GM19463 (cell line): ENCODE measurements at regions not wholly inside any gene's neighbourhood (a gene's known extent, or its start where the extent isn't known, plus 50 kb on each side); places are given as distances from the start of the nearest gene placed in this dataset.
"Not testable (repeated sequence)": the region's sequence is repeated elsewhere in the genome, so short reads cannot be mapped to it uniquely, and the experiment has no call there.

Experiments used
- ATAC-seq: cut with Tn5 transposase; IDR thresholded peaks from one replicate; pipeline ENCODE4 v1.9.1; 2021; ENCODE audit warnings: mild to moderate bottlenecking, moderate library complexity; ENCODE audit not compliant: unreplicated experiment

DNA sequence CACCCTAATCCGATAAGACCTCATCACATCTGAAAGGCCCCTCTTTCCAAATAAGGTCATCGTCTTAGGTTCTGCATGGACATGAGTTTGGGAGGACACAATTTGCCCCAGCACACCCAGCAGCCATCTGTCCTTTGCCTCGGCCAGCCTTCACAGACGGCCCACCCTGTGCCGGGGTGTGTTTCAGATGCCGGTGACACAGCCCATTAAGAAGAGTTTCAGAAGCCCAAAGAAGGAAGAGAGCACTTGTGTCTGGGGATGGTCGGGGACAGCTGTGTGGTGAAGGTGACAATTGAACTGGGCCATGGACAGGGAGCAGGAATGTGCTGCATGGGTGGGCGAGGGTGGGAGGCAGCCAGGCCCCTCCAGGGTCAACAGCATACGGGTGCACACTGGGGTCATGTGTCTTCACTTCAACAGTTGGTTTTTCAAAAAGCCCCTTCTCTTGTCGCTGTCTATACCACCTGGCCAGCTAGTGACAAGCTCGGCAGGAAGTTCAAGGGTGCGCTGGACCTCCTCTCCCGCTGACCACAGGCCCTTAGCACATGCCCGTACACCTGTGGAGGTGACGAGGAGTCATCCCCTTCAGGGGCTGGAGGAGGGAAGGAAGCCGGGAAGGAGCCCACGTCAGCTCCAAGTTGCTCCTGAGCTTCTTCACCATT is 183.1 kb downstream of the C16orf95 start:
- ATAC-seq: no peak

DNA sequence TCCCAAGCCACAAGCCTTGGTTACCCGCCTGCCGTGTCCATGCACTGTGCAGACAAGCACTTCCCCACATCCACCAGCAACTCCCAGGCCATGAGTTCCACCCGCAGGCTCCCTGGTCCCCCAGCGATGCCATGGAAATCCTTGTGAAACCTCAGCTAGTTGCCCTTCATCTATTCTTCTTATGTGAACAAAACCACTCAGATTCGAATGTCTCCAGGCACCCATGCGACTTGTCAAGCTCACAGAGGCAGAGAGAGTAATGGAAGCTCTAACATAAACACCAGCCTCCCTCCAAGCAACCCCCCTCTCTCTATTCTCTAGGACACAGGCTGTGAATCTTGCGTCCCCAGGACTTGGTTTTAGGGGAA is 182.6 kb downstream of the C16orf95 start:
- no peak for ATAC-seq

DNA sequence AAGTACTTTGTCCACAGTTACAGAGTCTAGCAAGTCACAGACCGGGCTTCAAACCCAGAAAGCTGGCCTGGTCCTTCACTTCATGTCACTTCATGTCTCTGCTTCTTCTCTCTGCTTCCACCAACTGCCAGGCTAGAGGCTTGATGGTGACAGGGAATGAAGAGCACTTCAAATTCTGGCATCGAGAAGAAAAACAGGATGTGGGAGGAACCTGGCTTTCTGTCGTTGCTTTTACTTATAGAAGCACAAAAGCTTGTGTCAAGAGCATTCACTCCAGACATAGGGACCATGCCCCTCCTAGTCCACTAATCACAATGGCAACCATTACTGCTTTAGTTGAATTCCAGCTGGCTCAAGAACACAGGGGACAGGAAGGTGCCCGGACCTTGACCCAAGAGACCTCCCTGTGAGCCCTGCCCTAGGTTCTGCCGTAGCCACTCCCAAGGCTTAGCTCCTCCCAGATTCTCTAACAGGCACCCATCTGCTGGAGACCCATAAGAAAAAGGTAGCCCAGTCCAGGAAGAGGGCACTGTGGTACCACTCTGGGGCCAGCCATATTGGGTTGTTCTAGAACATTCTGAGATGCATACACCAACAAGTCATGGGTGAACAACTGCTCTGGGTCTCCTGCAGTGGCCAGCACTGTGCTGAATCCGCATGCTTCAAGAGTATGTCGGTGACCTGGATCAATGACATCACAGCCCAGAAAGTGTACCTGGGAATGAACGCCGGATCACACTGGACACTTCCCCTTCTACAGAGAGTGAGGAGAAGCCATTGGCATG is 181.8 kb downstream of the C16orf95 start:
- no peak for ATAC-seq

DNA sequence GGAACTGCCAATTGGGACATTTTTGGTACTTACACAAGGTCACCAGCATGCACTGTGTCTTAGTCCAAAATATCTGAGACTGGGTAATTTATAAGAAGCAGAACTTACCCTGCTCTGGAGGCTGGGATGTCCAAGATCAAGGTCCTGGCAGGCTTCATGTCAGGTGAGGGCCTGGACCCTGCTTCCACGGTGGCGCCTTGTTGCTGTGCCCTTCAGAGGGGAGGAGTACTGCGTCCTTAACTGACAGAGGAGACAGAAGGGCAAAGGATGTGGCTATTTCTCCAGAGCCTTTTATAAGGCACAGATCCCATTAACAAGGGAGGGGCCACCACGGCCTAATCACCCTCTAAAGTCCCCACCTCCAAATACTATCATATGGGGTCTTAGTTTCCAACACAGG is 178.9 kb downstream of the C16orf95 start:
- no peak for ATAC-seq

DNA sequence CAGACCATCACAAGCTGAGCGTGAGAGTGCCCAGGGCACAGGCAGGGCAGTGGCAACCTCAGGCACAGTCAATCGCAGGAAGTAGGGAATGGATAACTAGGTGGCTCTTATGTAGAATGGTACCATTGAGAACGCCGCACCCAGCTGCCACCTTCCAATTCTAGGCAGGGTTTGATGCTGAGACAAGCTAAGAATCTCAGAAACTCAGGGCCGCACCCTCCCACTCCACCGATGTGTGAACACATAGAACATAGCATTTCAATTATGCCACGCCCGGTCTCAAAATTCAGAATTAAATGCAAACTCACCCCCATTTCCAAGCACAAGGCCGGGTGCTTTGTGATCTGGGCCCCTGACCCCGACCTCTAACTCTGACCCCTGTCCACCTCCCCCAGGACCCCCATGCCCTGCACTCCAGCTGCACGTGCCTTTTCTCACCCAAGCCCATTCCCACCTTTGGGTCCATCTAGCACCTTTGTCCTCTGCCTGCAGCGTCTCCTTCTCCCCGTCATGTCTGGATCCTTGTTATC is 178.4 kb downstream of the C16orf95 start:
- no peak for ATAC-seq

DNA sequence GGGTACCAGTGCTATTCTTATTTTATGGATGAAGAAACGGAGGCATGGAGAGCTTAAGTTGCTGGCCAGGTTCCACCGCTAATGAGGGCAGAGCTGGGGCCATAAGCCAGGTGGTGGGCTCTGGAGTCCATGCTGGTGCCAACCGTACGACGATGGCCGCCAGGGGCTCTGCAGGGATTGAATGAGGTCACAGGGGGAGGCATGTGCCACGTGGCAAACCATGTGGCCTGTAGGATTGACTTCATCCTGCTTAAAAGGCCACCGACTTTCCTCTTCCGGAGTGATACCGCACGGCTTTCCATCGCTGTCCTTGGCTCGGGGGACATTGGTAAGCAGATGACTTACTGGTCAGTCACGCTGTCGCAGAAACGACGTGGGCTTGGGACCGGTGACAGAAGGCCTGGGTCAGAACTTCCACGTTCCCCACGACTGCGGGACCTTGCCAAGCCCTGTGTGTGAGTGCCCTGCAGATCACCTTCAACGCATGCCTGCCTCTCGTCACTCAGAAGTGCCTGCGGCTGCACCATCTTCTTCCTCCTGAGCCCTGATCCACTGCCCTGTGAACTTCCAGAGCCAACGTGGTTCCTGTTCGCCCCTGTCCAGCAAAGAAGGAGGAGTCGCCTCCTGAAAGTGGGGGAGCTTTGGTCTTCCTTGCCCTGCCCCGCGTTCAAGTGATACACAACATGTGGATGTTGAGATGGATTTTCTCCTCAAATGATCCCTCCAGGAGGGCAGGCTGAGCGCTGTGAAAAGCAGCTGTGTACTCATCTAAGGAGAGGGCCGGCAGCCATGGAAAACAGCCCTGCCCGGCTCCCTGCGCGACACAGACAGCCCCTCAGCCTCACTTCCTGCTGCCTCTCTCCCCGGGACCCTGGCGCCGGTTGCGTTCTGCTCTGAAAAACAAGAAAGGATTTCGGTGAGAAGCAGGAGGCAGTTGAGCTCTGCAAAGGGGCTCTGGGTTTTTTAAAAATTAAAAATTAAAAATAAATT is 176.7 kb downstream of the C16orf95 start:
- no peak for ATAC-seq

DNA sequence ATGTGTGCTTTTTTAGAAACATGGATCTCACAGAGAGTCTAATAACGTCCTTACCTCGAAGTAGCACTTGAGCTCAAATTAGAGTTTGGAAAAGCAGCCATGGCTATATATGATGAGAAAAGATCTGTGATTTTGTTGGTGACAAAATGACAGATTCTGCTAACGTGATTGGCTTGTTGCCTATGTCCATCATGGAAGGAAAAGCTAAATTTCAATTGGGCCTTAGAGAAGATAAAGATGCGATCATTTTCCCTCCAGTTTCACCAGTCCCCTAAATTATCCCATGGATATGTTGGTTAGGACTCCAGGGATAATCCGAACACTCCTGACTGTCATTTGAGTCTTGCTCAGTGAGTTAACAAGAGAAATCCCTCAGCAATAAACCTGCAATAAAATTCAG is 175.8 kb downstream of the C16orf95 start:
- ATAC-seq: no peak

DNA sequence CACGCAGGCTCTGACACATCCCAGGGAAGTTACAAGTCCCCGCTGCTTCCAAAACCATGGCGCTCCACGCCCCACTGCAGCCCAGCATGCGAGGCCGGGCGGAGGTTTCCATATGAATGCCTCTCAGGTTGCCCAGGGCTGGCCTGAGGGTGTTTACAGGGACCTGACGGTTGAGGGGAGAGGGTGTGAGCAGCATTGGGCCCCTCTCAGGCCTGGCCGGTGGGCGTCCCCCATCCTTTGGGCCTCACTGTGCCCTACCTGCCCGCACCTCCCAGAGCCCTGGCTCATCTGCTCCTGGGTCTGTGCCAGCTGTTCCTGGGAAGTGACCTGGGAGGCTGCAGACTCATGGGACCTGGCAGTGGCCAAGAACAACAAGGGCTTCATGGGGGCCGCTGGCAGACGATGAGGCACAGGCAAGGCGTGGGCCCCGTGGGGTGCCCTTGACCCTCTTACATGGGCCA is 173.5 kb downstream of the C16orf95 start:
- ATAC-seq: no peak

DNA sequence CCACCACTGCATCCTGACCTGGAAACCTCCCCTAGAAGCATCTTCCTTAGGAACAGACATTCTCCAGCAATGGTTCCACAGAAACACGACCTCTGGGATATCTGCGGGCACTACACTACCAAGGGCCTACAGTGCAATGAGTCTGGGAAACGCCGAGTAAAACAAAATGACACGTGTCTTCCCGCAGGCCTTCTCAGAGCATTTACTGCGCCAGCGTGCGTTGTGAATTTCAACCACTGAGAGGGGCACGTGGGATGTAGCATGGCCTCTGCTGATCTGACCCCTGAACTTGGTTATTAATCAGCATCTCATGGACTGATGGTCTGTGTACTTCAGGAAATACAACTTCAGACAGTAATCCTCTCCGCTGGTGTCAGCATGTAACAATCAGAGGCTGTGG is 173.0 kb downstream of the C16orf95 start:
- ATAC-seq: no peak

DNA sequence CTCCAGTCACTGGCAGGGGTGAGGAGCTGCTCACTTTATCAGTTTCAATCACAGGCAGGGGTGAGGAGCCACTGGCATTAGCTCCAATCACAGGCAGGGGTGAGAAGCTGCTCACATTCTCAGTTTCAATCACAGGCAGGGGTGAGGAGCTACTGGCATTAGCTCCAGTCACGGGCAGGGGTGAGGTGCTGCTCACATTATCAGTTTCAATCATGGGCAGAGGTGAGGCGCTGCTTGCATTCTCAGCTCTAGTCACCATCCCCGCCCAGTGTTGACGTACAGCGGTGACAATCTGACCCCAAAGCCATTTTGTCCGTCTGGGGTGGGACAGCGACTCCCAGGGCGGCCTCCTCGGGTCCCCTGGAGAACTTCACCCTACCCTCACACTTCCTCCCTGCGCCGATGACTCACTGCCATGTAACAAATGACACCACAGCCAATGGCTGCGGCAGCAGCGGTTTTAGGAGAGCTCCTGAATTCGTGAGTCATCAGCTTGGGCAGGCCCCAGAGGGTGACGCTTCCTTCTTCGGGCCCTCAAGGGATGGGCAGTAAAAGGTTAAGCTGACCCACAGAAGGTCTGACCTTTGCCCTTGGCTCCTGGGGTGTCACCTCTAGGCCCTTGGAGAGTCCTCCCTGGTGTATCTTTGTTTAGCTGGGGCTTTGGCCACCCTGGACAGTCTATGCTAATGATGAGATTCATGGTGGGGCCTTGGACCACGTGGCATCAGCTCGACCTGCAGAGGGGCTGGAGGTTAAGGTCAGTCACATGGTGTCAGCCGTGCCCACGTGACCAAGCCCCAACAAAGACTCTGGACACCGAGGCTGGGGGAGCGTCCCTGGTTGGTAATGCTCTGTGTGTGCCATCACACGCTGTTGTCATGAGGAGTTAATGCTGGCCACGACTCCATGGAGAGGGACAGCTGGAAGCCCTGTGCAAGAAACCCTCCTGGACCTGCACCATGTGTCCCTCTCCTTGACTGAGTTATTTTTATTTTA is 171.7 kb downstream of the C16orf95 start:
- ATAC-seq: no peak

DNA sequence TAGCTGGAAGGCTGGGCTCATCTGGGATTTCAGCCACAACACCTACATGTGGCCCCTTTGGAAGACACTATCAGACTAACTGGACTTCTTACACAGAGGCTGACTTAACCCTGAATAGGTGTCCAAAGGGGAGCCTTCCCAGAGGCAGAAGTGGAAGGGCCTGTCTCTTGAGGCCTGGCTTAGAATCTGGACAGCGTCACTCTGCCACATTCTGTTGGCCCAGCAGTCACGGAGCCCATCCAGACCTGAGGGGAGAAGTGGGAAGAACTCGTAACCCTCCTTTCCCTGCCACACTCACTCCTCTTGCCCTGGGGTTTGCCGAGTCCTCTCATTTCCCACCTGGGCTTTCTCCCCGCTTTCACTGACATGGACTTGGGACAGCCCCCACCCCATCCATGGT is 170.5 kb downstream of the C16orf95 start:
- no peak for ATAC-seq

DNA sequence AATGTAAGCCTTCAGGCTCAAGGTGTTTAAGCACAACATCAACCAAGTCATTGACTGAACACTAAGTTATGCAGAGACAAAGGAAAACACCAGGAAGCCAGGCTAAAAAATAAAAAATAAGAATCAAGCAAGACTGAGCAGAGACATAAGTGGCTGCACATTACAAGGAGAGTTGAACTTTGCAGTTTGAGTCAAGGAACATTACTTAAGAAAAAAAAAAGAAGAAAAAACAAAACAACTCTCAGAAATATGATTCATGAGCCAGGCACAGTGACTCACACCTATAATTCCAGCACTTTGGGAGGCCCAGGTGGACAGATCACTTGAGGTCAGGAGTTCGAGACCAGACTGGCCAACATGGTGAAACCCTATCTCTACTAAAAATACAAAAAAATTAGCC is 168.1 kb downstream of the C16orf95 start:
- ATAC-seq: no peak

DNA sequence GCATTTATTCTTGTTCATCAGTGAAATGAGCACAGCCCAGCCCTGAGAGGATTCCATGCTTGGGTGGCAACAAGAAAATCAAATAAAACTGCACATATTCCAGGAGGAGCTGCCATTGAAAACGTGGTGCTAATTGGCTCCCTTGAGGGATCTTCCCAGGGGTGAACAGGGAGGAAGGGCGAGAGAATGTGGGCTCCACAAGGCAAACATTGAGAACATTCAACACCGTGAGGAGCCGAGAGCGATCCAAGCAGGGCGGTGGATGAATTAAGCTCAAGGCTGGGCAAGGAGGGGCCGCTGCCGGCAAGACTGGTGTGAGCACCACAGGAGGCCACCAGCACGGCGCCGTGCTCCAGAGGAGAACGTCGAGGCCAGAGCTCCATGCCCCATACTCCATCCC is 166.9 kb downstream of the C16orf95 start:
- ATAC-seq: no peak

DNA sequence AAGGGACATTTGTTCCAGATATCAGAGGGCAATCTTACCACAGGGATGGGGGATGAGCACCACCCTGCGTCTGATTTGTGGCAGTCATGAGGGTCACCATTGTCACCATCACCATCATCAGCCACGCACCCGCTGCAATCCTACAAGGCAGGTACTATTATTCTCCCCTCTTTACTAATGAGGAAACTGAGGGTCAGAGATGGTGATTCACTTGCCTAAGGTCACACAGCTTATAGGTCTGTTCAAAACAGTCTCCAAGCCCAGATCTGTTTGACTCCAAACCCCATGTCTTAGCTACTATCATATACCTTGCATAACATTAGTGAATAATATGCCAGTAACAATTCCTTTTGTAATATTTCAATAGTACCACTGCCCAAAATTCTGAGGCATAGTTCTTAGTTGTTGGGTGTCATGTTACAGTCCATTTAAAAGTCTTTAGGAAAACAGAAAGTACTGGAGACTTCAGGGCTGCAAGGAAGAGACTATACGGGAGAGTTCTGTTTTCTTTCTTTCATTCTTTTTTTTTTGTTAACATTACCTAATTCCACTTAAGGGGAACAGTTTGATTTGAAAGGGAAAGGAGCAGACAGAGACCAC is 166.4 kb downstream of the C16orf95 start:
- ATAC-seq: no peak

DNA sequence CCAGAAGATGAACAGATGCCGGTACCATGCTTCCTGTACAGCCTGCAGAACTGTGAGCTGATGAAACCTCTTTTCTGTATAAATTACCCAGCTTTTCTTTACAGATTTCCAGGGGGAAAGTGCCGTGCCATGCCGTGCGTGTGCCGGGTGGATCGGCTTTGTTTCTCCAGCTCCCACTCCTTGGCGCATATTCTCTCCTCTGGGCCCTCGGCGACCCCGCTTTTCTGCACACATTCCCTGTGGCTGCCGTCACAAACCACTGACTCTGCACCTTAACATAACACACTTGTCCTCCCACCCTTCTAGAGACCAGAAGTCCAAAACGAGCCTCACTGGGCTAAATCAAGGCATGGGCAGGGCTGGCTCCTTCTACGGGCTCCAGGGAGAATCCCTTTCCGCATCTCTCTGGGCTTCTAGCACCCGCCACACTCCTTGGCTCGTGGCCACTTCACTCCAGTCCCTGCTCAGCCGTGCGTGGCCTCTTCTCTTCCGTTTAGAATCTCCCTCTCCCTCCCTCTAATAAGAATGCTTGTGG is 164.9 kb downstream of the C16orf95 start:
- ATAC-seq: no peak

DNA sequence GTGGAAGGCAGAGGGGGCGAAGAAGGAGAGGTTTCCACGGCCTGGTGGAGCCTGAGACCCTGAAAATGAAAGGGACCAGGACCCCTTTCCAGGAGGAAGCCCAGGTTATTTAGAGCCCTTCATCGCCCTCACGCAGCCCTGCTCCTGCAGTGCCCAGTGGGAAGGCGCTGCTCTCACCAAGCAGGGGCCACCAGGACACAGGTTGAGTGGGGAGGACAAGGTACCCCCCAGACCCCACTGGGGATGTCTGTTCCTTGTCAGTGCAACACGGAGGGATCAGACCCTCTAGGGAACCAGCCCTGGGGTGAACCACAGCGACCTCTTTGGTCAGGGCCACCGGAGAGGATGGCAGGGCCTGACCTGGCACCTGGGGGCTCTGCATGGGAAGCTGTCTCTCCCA is 163.9 kb downstream of the C16orf95 start:
- no peak for ATAC-seq

DNA sequence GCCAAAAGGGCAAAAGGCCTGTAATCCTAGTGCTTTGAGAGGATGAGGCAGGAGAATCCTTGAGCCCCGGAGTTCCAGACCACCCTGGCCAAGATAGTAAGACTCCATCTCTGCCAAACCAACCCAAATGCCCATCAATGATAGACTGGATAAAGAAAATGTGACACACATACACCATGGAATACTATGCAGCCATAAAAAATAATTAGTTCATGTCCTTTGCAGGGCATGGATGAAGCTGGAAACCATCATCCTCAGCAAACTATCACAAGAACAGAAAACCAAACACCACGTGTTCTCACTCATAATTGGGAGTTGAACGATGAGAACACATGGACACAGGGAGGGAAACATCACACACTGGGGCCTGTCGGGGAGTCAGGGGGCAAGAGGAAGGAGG is 161.9 kb downstream of the C16orf95 start:
- not testable (repeated sequence) for ATAC-seq

DNA sequence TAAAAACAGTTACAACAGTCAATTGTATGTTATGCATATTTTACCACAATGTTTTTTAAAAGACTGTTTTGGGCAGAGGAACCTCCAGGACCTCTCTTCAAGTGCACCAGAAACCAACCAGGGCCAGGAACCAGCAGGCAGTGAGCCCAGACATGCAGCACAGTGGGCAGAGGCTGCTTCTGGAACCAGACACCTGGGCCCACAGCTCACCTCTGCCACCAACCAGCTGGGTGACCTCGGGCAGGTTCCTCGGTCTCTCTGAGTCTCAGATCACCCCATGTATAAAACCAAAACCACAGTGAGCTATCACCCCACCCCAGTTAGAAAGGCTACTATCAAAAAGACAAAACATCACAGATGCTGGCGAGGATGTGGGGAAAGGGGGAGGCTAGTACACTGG is 161.0 kb downstream of the C16orf95 start:
- no peak for ATAC-seq

DNA sequence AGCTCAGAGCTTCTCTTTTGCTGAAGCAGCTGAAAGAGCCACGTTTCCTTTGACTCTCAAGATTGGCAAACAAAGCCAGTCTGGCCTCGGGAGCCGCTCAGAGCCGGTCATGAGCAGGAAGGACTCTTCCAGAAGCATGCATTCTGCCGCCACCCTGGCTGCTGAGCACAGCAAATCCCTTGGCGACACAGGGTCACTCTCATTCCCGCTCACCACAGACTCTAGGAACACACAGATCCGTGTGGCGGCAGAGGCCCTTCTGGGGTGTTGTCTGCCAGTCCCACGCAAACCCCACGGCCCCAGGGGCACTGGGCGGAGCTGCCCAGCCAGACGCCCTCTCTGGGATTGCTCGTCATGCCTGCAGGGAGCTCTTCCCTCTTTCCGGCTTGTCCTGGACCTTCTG is 157.0 kb downstream of the C16orf95 start:
- ATAC-seq: no peak
